ENCODE measurements at regions not wholly inside any gene's neighbourhood (a gene's known extent, or its start where the extent isn't known, plus 50 kb on each side); places are given as distances from the start of the nearest gene placed in this dataset.
A peak's percentile ranks its signal among the peaks of the same experiment; 100 is the strongest.
"Not testable (repeated sequence)": the region's sequence is repeated elsewhere in the genome, so short reads cannot be mapped to it uniquely, and the experiment has no call there.

- not testable (repeated sequence) for DNase-seq (ENCODE audit: low read depth); H3K4me3 ChIP-seq (ENCODE audit: low read depth, low read length)
Observed at GRCh38 chr6:142016666-142017065, 116.1 kb upstream of the GJE1 start.

GRCh38 chr6:142015463-142015862, 117.3 kb upstream of the GJE1 start:
- not testable (repeated sequence) for H3K4me3 ChIP-seq (ENCODE audit: low read depth, low read length); DNase-seq (ENCODE audit: low read depth)

- H3K4me3 ChIP-seq (ENCODE audit: low read depth, low read length): no peak overlapping the region
- no peak for TF ChIP-seq CTCF (IDR thresholded peaks at IDR 0.05; ENCODE audit: insufficient read depth, low read depth, low read length, missing control alignments)
- no peak for DNase-seq (ENCODE audit: low read depth)
Observed at GRCh38 chr6:142015011-142015410, 117.7 kb upstream of the GJE1 start.

GRCh38 chr6:142014515-142014914, 118.2 kb upstream of the GJE1 start:
- no peak overlapping the region for H3K4me3 ChIP-seq (ENCODE audit: low read depth, low read length)
- no peak for DNase-seq (ENCODE audit: low read depth)
- no peak for TF ChIP-seq CTCF (IDR thresholded peaks at IDR 0.05; ENCODE audit: insufficient read depth, low read depth, low read length, missing control alignments)

GRCh38 chr6:142013875-142014495, 118.7 kb upstream of the GJE1 start:
- DNase-seq (ENCODE audit: low read depth): no peak
- H3K4me3 ChIP-seq (ENCODE audit: low read depth, low read length): no peak overlapping the region
- no peak for TF ChIP-seq CTCF (IDR thresholded peaks at IDR 0.05; ENCODE audit: insufficient read depth, low read depth, low read length, missing control alignments)

- TF ChIP-seq CTCF (IDR thresholded peaks at IDR 0.05; ENCODE audit: insufficient read depth, low read depth, low read length, missing control alignments): no peak
- H3K4me3 ChIP-seq (ENCODE audit: low read depth, low read length): no peak overlapping the region
- DNase-seq (ENCODE audit: low read depth): peak; percentile 10
Observed at GRCh38 chr6:142013287-142013686, 119.4 kb upstream of the GJE1 start.

- no peak for TF ChIP-seq CTCF (IDR thresholded peaks at IDR 0.05; ENCODE audit: insufficient read depth, low read depth, low read length, missing control alignments)
- H3K4me3 ChIP-seq (ENCODE audit: low read depth, low read length): no peak overlapping the region
Observed at GRCh38 chr6:142011775-142012174, 121.0 kb upstream of the GJE1 start.

GRCh38 chr6:142011156-142011555, 121.6 kb upstream of the GJE1 start:
- TF ChIP-seq CTCF (IDR thresholded peaks at IDR 0.05; ENCODE audit: insufficient read depth, low read depth, low read length, missing control alignments): no peak
- no peak overlapping the region for H3K4me3 ChIP-seq (ENCODE audit: low read depth, low read length)
- no peak for DNase-seq (ENCODE audit: low read depth)

More at GRCh38 chr6:142011775-142012174, 121.0 kb upstream of the GJE1 start:
- DNase-seq (ENCODE audit: low read depth): no peak

All from GM12865 (cell line).